Progenitor cell of endocrine pancreas (in vitro differentiated cells): ENCODE measurements at regions not wholly inside any gene's neighbourhood (a gene's known extent, or its start where the extent isn't known, plus 50 kb on each side); places are given as distances from the start of the nearest gene placed in this dataset.

Experiments
- DNase-seq: peaks from one replicate; pipeline ENCODE4 v3.0.0; 2021; ENCODE audit warnings: low spot score; ENCODE audit not compliant: unreplicated experiment
- H3K27ac Mint-ChIP-seq: 2 replicates; pipeline ENCODE4 v1.8.0; 2021; ENCODE audit warnings: mild to moderate bottlenecking, moderate library complexity, mixed read lengths
- H3K27me3 Mint-ChIP-seq: 2 replicates; pipeline ENCODE4 v1.8.0; 2021; ENCODE audit warnings: mixed read lengths
- H3K36me3 Mint-ChIP-seq: 2 replicates; pipeline ENCODE4 v1.8.0; 2022; ENCODE audit warnings: mixed read lengths; ENCODE audit not compliant: insufficient read depth
- H3K4me1 Mint-ChIP-seq: 2 replicates; pipeline ENCODE4 v1.8.0; 2021; ENCODE audit warnings: low read depth, mixed read lengths
- H3K4me3 Mint-ChIP-seq: 2 replicates; pipeline ENCODE4 v1.8.0; 2021; ENCODE audit warnings: low read depth, mild to moderate bottlenecking, moderate library complexity, mixed read lengths
- H3K9me3 Mint-ChIP-seq: 2 replicates; pipeline ENCODE4 v1.8.0; 2021; ENCODE audit warnings: low read depth, mixed read lengths
- TF ChIP-seq, protein P1 (sequence below): fragments of 200-600 bp; sonication (generic); IDR thresholded peaks from one replicate; pipeline ENCODE4 v1.5.0; 2021; ENCODE audit warnings: antibody characterized with exemption, mild to moderate bottlenecking; ENCODE audit not compliant: unreplicated experiment

DNA sequence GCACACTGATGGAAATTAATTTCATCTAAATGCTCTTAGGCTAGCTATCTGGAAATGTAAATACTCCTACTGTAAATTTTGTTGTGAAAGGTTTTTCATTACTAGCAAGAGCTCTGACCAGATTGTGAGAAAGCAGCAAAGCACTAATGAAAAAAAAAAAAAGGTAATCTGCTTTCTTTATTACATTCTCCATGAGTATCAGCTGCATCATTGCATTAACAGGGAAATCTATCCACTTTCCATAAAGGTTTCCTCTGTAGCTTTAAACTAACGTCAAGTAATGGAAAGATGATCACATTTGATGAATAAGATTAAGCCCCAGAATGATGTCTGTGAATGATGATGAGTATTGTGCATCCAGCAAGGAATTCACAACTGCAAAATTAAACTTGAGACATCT lies 790.6 kb upstream of the TYRP1 start:
- Mint-ChIP-seq H3K4me3 (no peak overlapping the region), H3K27ac (no peak overlapping the region), H3K9me3 (peaks cover 4% of the 10 kb centered on the region), H3K27me3 (no peaks in the 10 kb centered on the region), H3K36me3 (no peaks in the 10 kb centered on the region), H3K4me1 (no peaks in the 10 kb centered on the region)
- DNase-seq, result no peak
- TF ChIP-seq, protein P1, sequence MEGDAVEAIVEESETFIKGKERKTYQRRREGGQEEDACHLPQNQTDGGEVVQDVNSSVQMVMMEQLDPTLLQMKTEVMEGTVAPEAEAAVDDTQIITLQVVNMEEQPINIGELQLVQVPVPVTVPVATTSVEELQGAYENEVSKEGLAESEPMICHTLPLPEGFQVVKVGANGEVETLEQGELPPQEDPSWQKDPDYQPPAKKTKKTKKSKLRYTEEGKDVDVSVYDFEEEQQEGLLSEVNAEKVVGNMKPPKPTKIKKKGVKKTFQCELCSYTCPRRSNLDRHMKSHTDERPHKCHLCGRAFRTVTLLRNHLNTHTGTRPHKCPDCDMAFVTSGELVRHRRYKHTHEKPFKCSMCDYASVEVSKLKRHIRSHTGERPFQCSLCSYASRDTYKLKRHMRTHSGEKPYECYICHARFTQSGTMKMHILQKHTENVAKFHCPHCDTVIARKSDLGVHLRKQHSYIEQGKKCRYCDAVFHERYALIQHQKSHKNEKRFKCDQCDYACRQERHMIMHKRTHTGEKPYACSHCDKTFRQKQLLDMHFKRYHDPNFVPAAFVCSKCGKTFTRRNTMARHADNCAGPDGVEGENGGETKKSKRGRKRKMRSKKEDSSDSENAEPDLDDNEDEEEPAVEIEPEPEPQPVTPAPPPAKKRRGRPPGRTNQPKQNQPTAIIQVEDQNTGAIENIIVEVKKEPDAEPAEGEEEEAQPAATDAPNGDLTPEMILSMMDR, result no peak

DNA sequence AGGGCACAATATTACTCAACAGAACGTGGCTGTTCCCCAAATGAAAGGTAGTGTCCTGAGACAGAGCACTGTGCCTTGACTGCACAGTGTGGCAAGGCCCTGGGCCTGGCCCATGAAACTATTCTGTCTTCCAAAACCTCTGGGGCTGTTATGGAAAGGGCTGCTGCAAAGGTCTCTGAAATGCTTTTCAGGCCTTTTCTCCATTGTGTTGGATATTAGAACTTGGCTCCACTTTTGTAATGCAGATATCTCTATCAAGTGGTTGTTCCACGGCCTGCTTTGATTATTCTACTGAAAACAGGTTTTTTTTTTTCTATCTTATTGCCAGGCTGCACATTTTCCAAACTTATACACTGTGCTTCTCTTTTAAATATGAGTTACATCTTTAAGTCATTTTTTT lies 777.5 kb upstream of the TYRP1 start:
- no peak for DNase-seq
- TF ChIP-seq, protein P1, result no peak
- Mint-ChIP-seq H3K36me3 (no peaks in the 10 kb centered on the region), H3K4me3 (no peak overlapping the region), H3K9me3 (peaks cover 3% of the 10 kb centered on the region), H3K27me3 (no peaks in the 10 kb centered on the region), H3K4me1 (no peaks in the 10 kb centered on the region), H3K27ac (no peak overlapping the region)

DNA sequence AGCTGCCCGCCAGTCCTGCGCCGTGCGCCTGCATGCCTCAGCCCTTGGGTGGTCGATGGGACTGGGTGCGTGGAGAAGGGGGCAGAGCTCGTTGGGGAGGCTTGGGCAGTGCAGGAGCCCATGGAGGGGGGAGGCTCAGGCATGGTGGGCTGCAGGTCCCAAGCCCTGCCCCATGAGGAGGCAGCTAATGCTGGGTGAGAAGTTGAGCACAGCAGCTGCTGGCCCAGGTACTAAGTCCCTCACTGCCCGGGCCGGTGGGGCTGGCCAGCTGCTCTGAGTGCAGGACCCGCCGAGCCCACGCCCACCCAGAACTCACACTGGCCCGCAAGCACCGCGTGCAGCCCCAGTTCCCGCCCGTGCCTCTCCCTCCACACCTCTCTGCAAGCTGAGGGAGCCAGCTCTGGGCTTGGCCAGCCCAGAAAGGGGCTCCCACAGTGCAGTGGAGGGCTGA lies 764.3 kb upstream of the TYRP1 start:
- Mint-ChIP-seq H3K9me3 (peaks cover 3% of the 10 kb centered on the region), H3K27me3 (no peaks in the 10 kb centered on the region)
- TF ChIP-seq, protein P1, result no peak

GRCh38 chr9:11931109-11931508 lies 762.1 kb upstream of the TYRP1 start:
- Mint-ChIP-seq H3K9me3 (peaks cover 3% of the 10 kb centered on the region), H3K4me1 (peaks cover 8% of the 10 kb centered on the region), H3K27ac (no peak overlapping the region), H3K36me3 (no peaks in the 10 kb centered on the region), H3K4me3 (no peak overlapping the region), H3K27me3 (no peaks in the 10 kb centered on the region)
- TF ChIP-seq, protein P1, result no peak
- no peak for DNase-seq

More for the DNA sequence above, 764.3 kb upstream of the TYRP1 start:
- Mint-ChIP-seq H3K27ac (no peak overlapping the region), H3K4me3 (no peak overlapping the region), H3K36me3 (no peaks in the 10 kb centered on the region), H3K4me1 (no peaks in the 10 kb centered on the region)
- DNase-seq, result no peak

GRCh38 chr9:11931751-11932150 lies 761.4 kb upstream of the TYRP1 start:
- Mint-ChIP-seq H3K27me3 (no peaks in the 10 kb centered on the region), H3K36me3 (no peaks in the 10 kb centered on the region), H3K4me1 (peaks cover 8% of the 10 kb centered on the region), H3K27ac (no peak overlapping the region), H3K4me3 (no peak overlapping the region), H3K9me3 (peaks cover 3% of the 10 kb centered on the region)
- TF ChIP-seq, protein P1, result no peak
- DNase-seq, result no peak
